Caco-2 (cell line): ENCODE measurements at regions not wholly inside any gene's neighbourhood (a gene's known extent, or its start where the extent isn't known, plus 50 kb on each side); places are given as distances from the start of the nearest gene placed in this dataset.
A peak's percentile ranks its signal among the peaks of the same experiment; 100 is the strongest.

Source experiments
- BruUV-seq: library from RNA; stranded (reverse); fragments of 400-500 nt; replicated peaks from 2 replicates; lab custom pipeline; 2021; lab: Mats Ljungman, UMichigan
- CTCF ChIA-PET: fragments of 300-600 bp; sonication (Branson Sonifier 250); formaldehyde crosslinking; loops from one replicate; lab custom pipeline; 2022; ENCODE audit warnings: antibody characterized with exemption; lab: Charles Lee
- POLR2A ChIA-PET: fragments of 300-600 bp; sonication (Branson Sonifier 250); formaldehyde crosslinking; loops from one replicate; lab custom pipeline; 2022; ENCODE audit warnings: antibody characterized with exemption; lab: Charles Lee
- DNase-seq, 2 experiments: peaks; one replicate each; pipeline versions ENCODE4 v3.0.0 to v3.0.0-alpha.2; 2020 to 2022
- H3K27me3 ChIP-seq: replicated peaks from 2 replicates; pipeline ENCODE4 v1.6.0; 2011; ENCODE audit warnings: low read length; ENCODE audit not compliant: control insufficient read depth, insufficient read depth
- H3K36me3 ChIP-seq: 2 replicates; pipeline ENCODE4 v1.5.1; 2011; ENCODE audit warnings: low read length; ENCODE audit not compliant: control insufficient read depth, insufficient read depth
- H3K4me1 ChIP-seq: fragments of 250-450 bp; sonication (Bioruptor Pico); 2 replicates; pipeline ENCODE4 v1.5.1; 2020; ENCODE audit warnings: mild to moderate bottlenecking
- H3K4me3 ChIP-seq: 2 replicates; pipeline ENCODE4 v1.5.1; 2011; ENCODE audit warnings: low read depth, mild to moderate bottlenecking, control low read depth, low read length
- H3K9me3 ChIP-seq: fragments of 250-450 bp; sonication (Bioruptor Pico); 2 replicates; pipeline ENCODE4 v1.5.1; 2020; ENCODE audit warnings: mild to moderate bottlenecking, moderate library complexity
- H3K27ac Mint-ChIP-seq: one replicate; pipeline ENCODE4 v1.8.0; 2022; ENCODE audit warnings: mixed read lengths; ENCODE audit not compliant: unreplicated experiment
- H3K27me3 Mint-ChIP-seq: one replicate; pipeline ENCODE4 v1.8.0; 2022; ENCODE audit warnings: mixed read lengths; ENCODE audit not compliant: insufficient read depth, unreplicated experiment
- H3K36me3 Mint-ChIP-seq: one replicate; pipeline ENCODE4 v1.8.0; 2022; ENCODE audit warnings: mild to moderate bottlenecking, mixed read lengths; ENCODE audit not compliant: insufficient read depth, unreplicated experiment
- H3K4me1 Mint-ChIP-seq: one replicate; pipeline ENCODE4 v1.8.0; 2022; ENCODE audit warnings: low read depth, mixed read lengths; ENCODE audit not compliant: unreplicated experiment
- H3K4me3 Mint-ChIP-seq: one replicate; pipeline ENCODE4 v1.8.0; 2022; ENCODE audit warnings: mild to moderate bottlenecking, moderate library complexity, mixed read lengths; ENCODE audit not compliant: unreplicated experiment
- H3K9me3 Mint-ChIP-seq: one replicate; pipeline ENCODE4 v1.8.0; 2022; ENCODE audit warnings: mixed read lengths; ENCODE audit not compliant: unreplicated experiment
- CTCF ChIP-seq, 2 experiments: fragments of 200-600 bp in 1 of 2; IDR thresholded peaks; 1 replicate in 1 of 2; 2 replicates in 1 of 2; pipeline versions ENCODE4 v1.5.1 to v1.8.0; 2011 to 2022; ENCODE audit warnings: antibody characterized with exemption in 1 of 2, control low read depth in 1 of 2, inconsistent platforms in 1 of 2, low read depth in 1 of 2, low read length in 1 of 2, mild to moderate bottlenecking in 1 of 2, moderate library complexity in 1 of 2; ENCODE audit not compliant: insufficient read depth in 1 of 2, severe bottlenecking in 1 of 2, unreplicated experiment in 1 of 2
- intact Hi-C: fragments of 100-400 bp; cut with micrococcal nuclease; formaldehyde crosslinking; loops from one replicate; pipeline ENCODE4 v1.10.0; 2022; ENCODE audit not compliant: unreplicated experiment

DNA sequence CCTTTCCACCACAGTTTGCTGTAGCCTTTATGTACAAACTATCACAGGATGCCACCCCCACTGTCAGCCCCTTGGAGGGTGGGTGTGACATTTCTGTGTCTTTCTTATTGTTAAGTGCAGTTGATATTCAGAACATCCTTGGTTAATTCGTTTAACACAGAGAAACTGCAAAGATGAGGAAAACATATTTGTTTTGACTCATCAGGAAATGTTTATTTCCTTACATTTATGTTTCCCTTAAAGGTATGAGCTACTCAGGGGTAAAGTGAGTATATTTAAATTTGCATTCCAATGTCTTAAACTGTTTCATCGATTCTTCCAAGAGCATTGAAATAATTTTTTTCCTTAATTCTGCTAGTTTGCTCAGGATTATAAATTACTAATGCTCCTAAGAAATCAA, 243.4 kb downstream of the RDH14 start:
- no peak overlapping the region for H3K4me3 Mint-ChIP-seq
- H3K27me3 Mint-ChIP-seq: no peaks in the 10 kb centered on the region
- intact Hi-C loops: no loop called here
- no peak overlapping the region for H3K27ac Mint-ChIP-seq
- ChIA-PET POLR2A (no interaction called here), CTCF (no interaction called here)
- BruUV-seq: no TSS peak
- H3K36me3 ChIP-seq: no peaks in the 10 kb centered on the region
- H3K9me3 Mint-ChIP-seq: peaks cover 11% of the 10 kb centered on the region
- H3K9me3 ChIP-seq: peaks cover 6% of the 10 kb centered on the region; the same call in 1 of the 2 replicates
- peaks cover 15% of the 10 kb centered on the region for H3K4me1 Mint-ChIP-seq
- H3K4me3 ChIP-seq: no peak overlapping the region
- H3K36me3 Mint-ChIP-seq: no peaks in the 10 kb centered on the region
- peaks cover under 1% of the 10 kb centered on the region; the same call in 1 of the 2 replicates for H3K4me1 ChIP-seq
- TF ChIP-seq CTCF (IDR thresholded peaks at IDR 0.05; ENCODE audit: insufficient read depth in 1 of 2, low read depth in 1 of 2, low read length in 1 of 2, severe bottlenecking in 1 of 2, unreplicated experiment in 1 of 2): no peak
- no peak for DNase-seq
- no peaks in the 10 kb centered on the region for H3K27me3 ChIP-seq

GRCh38 chr2:18312818-18313217, 247.6 kb downstream of the RDH14 start:
- Mint-ChIP-seq H3K9me3 (no peaks in the 10 kb centered on the region), H3K36me3 (no peaks in the 10 kb centered on the region), H3K27ac (no peak overlapping the region), H3K27me3 (no peaks in the 10 kb centered on the region), H3K4me1 (peaks cover 20% of the 10 kb centered on the region), H3K4me3 (no peak overlapping the region)
- ChIA-PET CTCF (no interaction called here), POLR2A (no interaction called here)
- DNase-seq: no peak
- Histone ChIP-seq H3K27me3 (no peaks in the 10 kb centered on the region), H3K9me3 (peaks cover 6% of the 10 kb centered on the region; the same call in 1 of the 2 replicates), H3K36me3 (no peaks in the 10 kb centered on the region; the same call in 1 of the 2 replicates), H3K4me1 (peaks cover 12% of the 10 kb centered on the region), H3K4me3 (no peak overlapping the region)
- BruUV-seq: no TSS peak
- no peak for TF ChIP-seq CTCF (IDR thresholded peaks at IDR 0.05; ENCODE audit: insufficient read depth in 1 of 2, low read depth in 1 of 2, low read length in 1 of 2, severe bottlenecking in 1 of 2, unreplicated experiment in 1 of 2)
- intact Hi-C loops: no loop called here

DNA sequence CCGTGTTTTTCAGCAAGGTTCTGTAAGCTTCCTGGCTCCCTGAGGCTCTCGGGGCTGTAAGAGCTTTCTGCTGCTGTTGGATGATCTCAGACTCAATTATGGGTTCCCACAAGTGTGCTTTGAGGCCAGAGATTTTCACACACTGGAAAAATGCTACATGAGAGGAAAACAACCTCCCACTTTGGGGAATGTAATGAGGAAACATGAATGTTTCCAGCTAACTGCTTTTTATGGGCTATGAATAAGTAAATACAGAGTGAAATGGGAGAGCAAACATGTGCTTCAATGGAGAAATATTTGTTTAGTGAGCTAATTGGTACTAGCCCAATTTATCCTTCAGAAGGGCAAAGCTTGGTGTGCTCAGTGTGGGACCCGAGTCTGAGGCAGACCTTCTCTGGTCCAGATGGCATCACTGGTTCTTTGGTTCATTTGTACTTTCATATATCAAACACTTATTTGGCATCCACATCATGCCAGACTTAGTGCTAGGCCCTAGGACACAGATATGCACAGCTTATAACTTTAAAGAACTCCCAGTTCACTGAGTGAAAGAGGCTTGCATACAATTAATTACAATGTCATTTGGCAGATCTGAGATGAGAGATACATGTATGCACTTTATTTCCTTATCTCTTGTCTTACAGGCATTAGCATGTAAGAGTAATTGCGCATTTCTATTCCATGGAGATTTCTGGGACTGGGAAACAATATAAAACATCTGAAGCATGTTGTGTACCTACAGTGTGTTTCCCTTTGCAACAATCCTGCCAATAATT, 248.8 kb downstream of the RDH14 start:
- Histone ChIP-seq H3K4me3 (no peak overlapping the region), H3K9me3 (peaks cover 6% of the 10 kb centered on the region; the same call in 1 of the 2 replicates), H3K36me3 (no peaks in the 10 kb centered on the region; the same call in 1 of the 2 replicates), H3K27me3 (no peaks in the 10 kb centered on the region), H3K4me1 (peaks cover 12% of the 10 kb centered on the region)
- no peak overlapping the region for H3K4me3 Mint-ChIP-seq
- no TSS peak for BruUV-seq
- POLR2A ChIA-PET: no interaction called here
- no peak for TF ChIP-seq CTCF (IDR thresholded peaks at IDR 0.05; ENCODE audit: insufficient read depth in 1 of 2, low read depth in 1 of 2, low read length in 1 of 2, severe bottlenecking in 1 of 2, unreplicated experiment in 1 of 2)
- no peaks in the 10 kb centered on the region for H3K36me3 Mint-ChIP-seq
- no peaks in the 10 kb centered on the region for H3K9me3 Mint-ChIP-seq
- H3K27ac Mint-ChIP-seq: peak overlapping the region; percentile 4
- peaks cover 20% of the 10 kb centered on the region for H3K4me1 Mint-ChIP-seq
- no peaks in the 10 kb centered on the region for H3K27me3 Mint-ChIP-seq
- intact Hi-C loops: loop anchor here (1.0 kb wide), 1 partner anchor 12 kb away; no protein-coding TSS in a partner anchor
- CTCF ChIA-PET: no interaction called here
- peak in 1 of 2 experiments; percentile 8 for DNase-seq
